ENCODE measurements at regions not wholly inside any gene's neighbourhood (a gene's known extent, or its start where the extent isn't known, plus 50 kb on each side); places are given as distances from the start of the nearest gene placed in this dataset.

DNA sequence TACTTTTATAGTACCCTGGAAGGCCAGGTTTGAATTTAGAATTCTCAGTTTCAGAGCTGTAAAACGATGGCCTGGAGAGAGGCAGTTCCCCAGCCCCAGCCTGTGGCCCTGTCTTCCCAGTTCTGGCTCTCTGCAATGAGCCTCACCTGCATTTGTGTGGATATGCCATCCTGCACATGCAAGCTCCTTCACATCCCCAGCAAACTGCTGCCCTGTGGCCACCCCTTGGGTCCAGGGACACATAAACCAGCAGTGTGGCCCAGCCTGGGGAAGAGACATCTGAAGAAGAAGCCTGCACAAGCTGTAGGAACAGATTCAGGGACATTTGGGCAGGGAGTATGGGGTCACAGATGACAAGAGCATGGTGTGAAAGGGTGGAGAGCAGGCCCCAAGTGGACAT lies 174.3 kb upstream of the CRY1 start:
- Histone ChIP-seq H3K4me3 (no peak overlapping the region), H3K9me3 (replicated peaks; ENCODE audit: control insufficient read depth, insufficient read depth, low read depth, low read length) (no peaks in the 10 kb centered on the region), H3K9ac (ENCODE audit: insufficient read depth in 1 of 2, low read depth in 2 of 2, low read length in 2 of 2) (no peak overlapping the region), H3K9me1 (ENCODE audit: control insufficient read depth, insufficient read depth, low read length) (no peaks in the 10 kb centered on the region), H3K36me3 (ENCODE audit: control insufficient read depth, insufficient read depth, low read length) (no peaks in the 10 kb centered on the region), H3K4me2 (ENCODE audit: insufficient read depth, low read length) (no peak overlapping the region), H3K27ac (ENCODE audit: extremely low read depth, low read depth, low read length) (no peak overlapping the region), H3K79me2 (ENCODE audit: control insufficient read depth, insufficient read depth, low read length) (no peaks in the 10 kb centered on the region), H4K20me1 (replicated peaks; ENCODE audit: control insufficient read depth, insufficient read depth, low read length) (no peaks in the 10 kb centered on the region), H3K4me1 (replicated peaks in 1 of 2; ENCODE audit: control insufficient read depth in 2 of 2, insufficient read depth in 2 of 2, low read length in 2 of 2) (no peaks in the 10 kb centered on the region), H3K27me3 (ENCODE audit: control insufficient read depth in 2 of 2, insufficient read depth in 2 of 2, low read length in 2 of 2) (peaks cover 0 to 5% of the 10 kb centered on the region in 2 experiments; a peak in 1 of 5 replicates), H2AFZ (ENCODE audit: low read depth, low read length) (no peak overlapping the region)
- ATAC-seq (no peak), FAIRE-seq (no peak), DNase-seq (ENCODE audit: extremely low read depth in 1 of 4, low spot score in 3 of 4) (no peak)
- in situ Hi-C loops (cut with MboI): no loop called here
- BruUV-seq (replicated peaks): no TSS peak
- ChIA-PET CTCF (ENCODE audit: low intra/inter-chr PET ratio) (no interaction called here), POLR2A (no interaction called here)
- intact Hi-C loops (cut with micrococcal nuclease): no loop called here
- 0% methylated on average over 1 of the region's 1 CpG for WGBS (ENCODE audit: insufficient coverage, low coverage, missing lambda C conversion rate)
- TF ChIP-seq PTTG1 (tag; IDR thresholded peaks at IDR 0.05; ENCODE audit: low read depth): no peak
- TF ChIP-seq MYBL2 (IDR thresholded peaks at IDR 0.05; ENCODE audit: low read depth): no peak
- no peak for TF ChIP-seq MYBL2 (CRISPR knock-in tag; IDR thresholded peaks at IDR 0.05; ENCODE audit: borderline replicate concordance)
- TF ChIP-seq, protein P1, sequence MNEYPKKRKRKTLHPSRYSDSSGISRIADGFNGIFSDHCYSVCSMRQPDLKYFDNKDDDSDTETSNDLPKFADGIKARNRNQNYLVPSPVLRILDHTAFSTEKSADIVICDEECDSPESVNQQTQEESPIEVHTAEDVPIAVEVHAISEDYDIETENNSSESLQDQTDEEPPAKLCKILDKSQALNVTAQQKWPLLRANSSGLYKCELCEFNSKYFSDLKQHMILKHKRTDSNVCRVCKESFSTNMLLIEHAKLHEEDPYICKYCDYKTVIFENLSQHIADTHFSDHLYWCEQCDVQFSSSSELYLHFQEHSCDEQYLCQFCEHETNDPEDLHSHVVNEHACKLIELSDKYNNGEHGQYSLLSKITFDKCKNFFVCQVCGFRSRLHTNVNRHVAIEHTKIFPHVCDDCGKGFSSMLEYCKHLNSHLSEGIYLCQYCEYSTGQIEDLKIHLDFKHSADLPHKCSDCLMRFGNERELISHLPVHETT (CRISPR knock-in tag; conservative IDR thresholded peaks at IDR 0.05 in 1 of 2, IDR thresholded peaks at IDR 0.05 in 1 of 2): no peak

DNA sequence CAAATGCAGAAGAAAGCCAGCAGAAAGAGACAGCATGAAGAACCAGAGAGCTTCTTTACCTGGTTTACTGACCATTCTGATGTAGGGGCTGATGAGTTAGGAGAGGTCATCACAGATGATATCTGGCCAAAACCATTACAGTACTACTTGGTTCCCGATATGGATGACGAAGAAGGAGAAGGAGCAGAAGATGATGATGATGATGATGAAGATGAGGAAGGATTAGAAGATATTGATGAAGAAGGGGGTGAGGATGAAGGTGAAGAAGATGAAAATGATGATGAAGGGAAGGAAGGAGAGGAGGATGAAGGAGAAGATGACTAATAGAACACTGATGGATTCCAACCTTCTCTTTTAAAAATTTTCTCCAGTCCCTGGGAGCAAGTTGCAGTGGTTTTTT lies 178.2 kb upstream of the CRY1 start:
- Histone ChIP-seq H3K27me3 (ENCODE audit: control insufficient read depth in 2 of 2, insufficient read depth in 2 of 2, low read length in 2 of 2) (peaks cover 0 to 5% of the 10 kb centered on the region in 2 experiments; a peak in 1 of 5 replicates), H3K79me2 (ENCODE audit: control insufficient read depth, insufficient read depth, low read length) (no peaks in the 10 kb centered on the region), H3K27ac (ENCODE audit: extremely low read depth, low read depth, low read length) (no peak overlapping the region), H3K9ac (ENCODE audit: insufficient read depth in 1 of 2, low read depth in 2 of 2, low read length in 2 of 2) (no peak overlapping the region), H3K4me2 (ENCODE audit: insufficient read depth, low read length) (no peak overlapping the region), H3K36me3 (ENCODE audit: control insufficient read depth, insufficient read depth, low read length) (no peaks in the 10 kb centered on the region), H4K20me1 (replicated peaks; ENCODE audit: control insufficient read depth, insufficient read depth, low read length) (no peaks in the 10 kb centered on the region), H3K9me3 (replicated peaks; ENCODE audit: control insufficient read depth, insufficient read depth, low read depth, low read length) (no peaks in the 10 kb centered on the region), H2AFZ (ENCODE audit: low read depth, low read length) (no peak overlapping the region), H3K4me1 (replicated peaks in 1 of 2; ENCODE audit: control insufficient read depth in 2 of 2, insufficient read depth in 2 of 2, low read length in 2 of 2) (no peaks in the 10 kb centered on the region), H3K4me3 (no peak overlapping the region), H3K9me1 (ENCODE audit: control insufficient read depth, insufficient read depth, low read length) (no peaks in the 10 kb centered on the region)
- POLR2A ChIA-PET: no interaction called here
- TF ChIP-seq SNRNP70 (optimal IDR thresholded peaks at IDR 0.05; ENCODE audit: low read depth, low read length): no peak
- TF ChIP-seq PHF21A (IDR thresholded peaks at IDR 0.05; ENCODE audit: borderline replicate concordance, low read depth): no peak
- no peak for TF ChIP-seq SRSF7 (optimal IDR thresholded peaks at IDR 0.05; ENCODE audit: low read depth, low read length)
- TF ChIP-seq CBX3 (IDR thresholded peaks at IDR 0.05; ENCODE audit: borderline replicate concordance in 1 of 2, low read length in 2 of 2): no peak
- BruUV-seq (replicated peaks): no TSS peak
- in situ Hi-C loops (cut with MboI) (no loop called here), intact Hi-C loops (cut with micrococcal nuclease) (no loop called here)
- no peak for FAIRE-seq
- no peak for DNase-seq (ENCODE audit: extremely low read depth in 1 of 4, low spot score in 3 of 4)
- WGBS (ENCODE audit: insufficient coverage, low coverage, missing lambda C conversion rate): 0% methylated on average over 2 of the region's 2 CpGs
- ATAC-seq: no peak
- CTCF ChIA-PET (ENCODE audit: low intra/inter-chr PET ratio): no interaction called here
